ENCODE measurements at regions not wholly inside any gene's neighbourhood (a gene's known extent, or its start where the extent isn't known, plus 50 kb on each side); places are given as distances from the start of the nearest gene placed in this dataset.

DNA sequence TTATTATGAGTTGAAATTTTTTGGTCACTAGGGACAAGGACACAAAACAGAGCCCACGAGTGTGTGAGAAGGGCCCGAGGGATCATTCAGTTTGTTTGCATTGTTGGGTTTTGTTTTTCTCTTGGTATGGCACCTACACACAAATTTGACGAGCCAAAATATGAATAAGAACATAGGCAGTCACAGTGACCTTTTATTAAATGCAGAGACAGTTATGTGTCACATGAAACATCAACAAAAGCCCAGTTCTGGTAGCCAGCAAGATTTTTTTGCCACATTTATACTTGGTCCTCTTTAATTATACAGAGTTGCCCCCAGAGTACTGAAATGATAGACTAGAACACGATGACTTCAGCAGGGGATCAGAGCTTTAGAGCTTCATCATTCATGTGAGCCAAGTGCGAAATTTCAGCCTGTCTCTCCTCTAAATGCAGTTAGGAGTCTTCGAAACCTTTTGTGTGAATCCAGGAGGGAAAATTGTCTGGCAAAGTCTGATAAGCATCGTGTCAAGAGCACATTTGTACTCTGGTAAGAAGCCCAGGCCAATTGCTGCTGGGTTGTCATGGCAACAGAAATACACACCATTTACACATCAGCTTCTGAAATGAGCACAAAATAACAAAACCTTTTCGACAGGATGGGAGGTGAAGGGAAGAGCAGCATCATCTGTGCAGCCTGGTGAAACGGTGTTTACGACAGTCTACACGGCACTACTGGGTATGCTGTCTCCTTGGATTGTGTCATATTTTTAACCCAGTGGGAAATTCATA is 79.2 kb upstream of the RIPOR2 start:
- 50% methylated on average over 11 of the region's 11 CpGs for WGBS
- Histone ChIP-seq H3K27me3 (replicated peaks; ENCODE audit: insufficient read depth) (no peaks in the 10 kb centered on the region), H3K36me3 (no peaks in the 10 kb centered on the region), H3K4me1 (replicated peaks) (no peaks in the 10 kb centered on the region), H3K27ac (no peak overlapping the region), H3K9me3 (no peaks in the 10 kb centered on the region), H3K4me3 (no peak overlapping the region)
- TF ChIP-seq POLR2A (IDR thresholded peaks at IDR 0.05) (no peak), POLR2AphosphoS5 (IDR thresholded peaks at IDR 0.05) (no peak)
- TF ChIP-seq, protein P1, sequence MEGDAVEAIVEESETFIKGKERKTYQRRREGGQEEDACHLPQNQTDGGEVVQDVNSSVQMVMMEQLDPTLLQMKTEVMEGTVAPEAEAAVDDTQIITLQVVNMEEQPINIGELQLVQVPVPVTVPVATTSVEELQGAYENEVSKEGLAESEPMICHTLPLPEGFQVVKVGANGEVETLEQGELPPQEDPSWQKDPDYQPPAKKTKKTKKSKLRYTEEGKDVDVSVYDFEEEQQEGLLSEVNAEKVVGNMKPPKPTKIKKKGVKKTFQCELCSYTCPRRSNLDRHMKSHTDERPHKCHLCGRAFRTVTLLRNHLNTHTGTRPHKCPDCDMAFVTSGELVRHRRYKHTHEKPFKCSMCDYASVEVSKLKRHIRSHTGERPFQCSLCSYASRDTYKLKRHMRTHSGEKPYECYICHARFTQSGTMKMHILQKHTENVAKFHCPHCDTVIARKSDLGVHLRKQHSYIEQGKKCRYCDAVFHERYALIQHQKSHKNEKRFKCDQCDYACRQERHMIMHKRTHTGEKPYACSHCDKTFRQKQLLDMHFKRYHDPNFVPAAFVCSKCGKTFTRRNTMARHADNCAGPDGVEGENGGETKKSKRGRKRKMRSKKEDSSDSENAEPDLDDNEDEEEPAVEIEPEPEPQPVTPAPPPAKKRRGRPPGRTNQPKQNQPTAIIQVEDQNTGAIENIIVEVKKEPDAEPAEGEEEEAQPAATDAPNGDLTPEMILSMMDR (IDR thresholded peaks at IDR 0.05): no peak
- intact Hi-C loops (cut with DNase I): no loop called here
- DNase-seq (ENCODE audit: low spot score): no peak

DNA sequence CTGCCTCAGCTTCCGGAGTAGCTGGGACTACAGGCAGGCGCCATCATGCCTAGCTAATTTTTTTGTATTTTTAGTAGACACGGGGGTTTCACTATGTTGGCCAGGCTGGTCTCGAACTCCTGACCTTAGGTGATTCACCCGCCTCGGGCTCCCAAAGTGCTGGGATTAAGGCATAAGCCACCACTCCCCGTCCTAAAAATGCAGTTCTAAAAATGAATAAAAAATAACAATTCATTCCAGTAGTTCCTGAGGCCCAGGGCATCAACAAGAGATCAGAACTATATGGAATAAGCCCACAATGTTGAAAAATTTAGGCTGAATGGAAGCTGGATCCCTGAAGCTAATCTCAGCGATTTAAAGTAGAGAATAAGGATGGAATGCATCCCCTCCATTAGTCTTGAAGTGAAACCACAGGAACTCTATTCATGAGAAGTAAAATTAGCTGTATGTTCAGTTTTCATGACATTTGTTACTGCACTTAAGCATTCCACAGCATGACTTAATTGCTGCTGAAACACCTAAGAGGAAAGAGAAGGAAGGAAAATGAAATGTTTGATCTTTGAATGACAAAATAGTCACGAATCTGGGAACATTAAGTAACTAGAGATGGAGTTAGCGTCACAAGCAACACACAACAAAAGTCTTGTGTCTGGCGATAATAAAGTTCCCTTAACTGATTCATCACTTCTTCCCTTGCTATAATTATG is 80.4 kb upstream of the RIPOR2 start:
- no peak overlapping the region for H3K27ac ChIP-seq
- intact Hi-C loops (cut with DNase I): no loop called here

DNA sequence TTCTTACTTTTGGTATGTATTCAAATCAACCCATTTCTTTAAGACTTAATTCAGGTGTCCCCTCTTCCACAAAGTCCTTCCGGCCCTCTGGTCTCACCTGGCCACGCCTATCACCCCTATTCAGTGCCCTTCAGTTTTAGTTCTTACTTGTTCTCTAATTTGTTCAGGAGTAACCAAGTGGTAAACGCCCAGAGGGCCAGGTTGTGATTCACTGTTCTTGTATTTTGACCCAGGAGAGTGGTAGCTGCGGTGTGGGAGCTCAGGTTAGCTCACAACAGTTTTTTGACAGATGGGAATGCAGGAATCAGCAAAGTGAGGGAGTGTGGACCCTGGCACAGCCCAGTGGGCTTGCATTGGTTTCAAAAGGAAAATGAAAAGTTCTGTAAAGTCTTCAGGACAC is 81.7 kb upstream of the RIPOR2 start:
- Histone ChIP-seq H3K36me3 (no peaks in the 10 kb centered on the region), H3K4me3 (no peak overlapping the region), H3K27ac (no peak overlapping the region), H3K27me3 (replicated peaks; ENCODE audit: insufficient read depth) (no peaks in the 10 kb centered on the region), H3K4me1 (replicated peaks) (no peaks in the 10 kb centered on the region), H3K9me3 (no peaks in the 10 kb centered on the region)
- TF ChIP-seq POLR2A (IDR thresholded peaks at IDR 0.05) (no peak), POLR2AphosphoS5 (IDR thresholded peaks at IDR 0.05) (no peak)
- TF ChIP-seq, protein P1 (IDR thresholded peaks at IDR 0.05): no peak
- intact Hi-C loops (cut with DNase I): no loop called here
- no peak for DNase-seq (ENCODE audit: low spot score)
- 76% methylated on average over 4 of the region's 4 CpGs for WGBS

More for the DNA sequence above, 80.4 kb upstream of the RIPOR2 start:
- Histone ChIP-seq H3K4me3 (no peak overlapping the region), H3K36me3 (no peaks in the 10 kb centered on the region), H3K27me3 (replicated peaks; ENCODE audit: insufficient read depth) (no peaks in the 10 kb centered on the region), H3K4me1 (replicated peaks) (no peaks in the 10 kb centered on the region), H3K9me3 (no peaks in the 10 kb centered on the region)
- DNase-seq (ENCODE audit: low spot score): no peak
- no peak for TF ChIP-seq POLR2AphosphoS5 (IDR thresholded peaks at IDR 0.05)
- no peak for TF ChIP-seq POLR2A (IDR thresholded peaks at IDR 0.05)
- TF ChIP-seq, protein P1 (IDR thresholded peaks at IDR 0.05): no peak
- WGBS: 87% methylated on average over 11 of the region's 11 CpGs

DNA sequence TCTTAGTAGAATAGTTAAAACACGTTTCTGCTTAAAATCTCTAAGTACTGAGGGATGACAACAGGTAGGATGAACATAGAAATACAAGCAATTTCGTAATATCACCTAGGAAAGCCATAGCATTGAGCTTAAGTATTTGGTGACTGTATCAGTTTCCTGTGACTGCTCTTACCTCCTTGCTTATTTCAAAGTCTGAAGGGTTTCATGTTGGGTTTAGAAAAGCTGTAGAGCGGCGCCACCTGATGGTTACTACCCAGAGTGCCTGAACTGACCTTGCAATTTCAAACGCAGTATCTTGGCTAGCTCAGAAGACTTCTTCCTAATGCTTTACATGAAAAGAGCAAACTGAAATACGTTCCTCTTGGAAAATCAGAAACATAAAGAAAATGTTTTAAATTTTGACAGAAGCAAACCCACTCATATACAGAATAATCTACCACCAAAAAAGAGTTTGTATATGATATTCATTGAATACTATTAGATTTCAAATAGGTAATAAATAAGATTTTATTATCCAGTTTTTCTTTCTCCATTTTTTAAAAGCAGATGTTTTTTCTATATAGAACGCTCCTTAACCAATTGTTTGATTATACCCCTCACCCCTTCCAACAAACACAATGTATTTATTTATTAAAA is 82.3 kb upstream of the RIPOR2 start:
- Histone ChIP-seq H3K36me3 (no peaks in the 10 kb centered on the region), H3K27ac (no peak overlapping the region), H3K4me3 (no peak overlapping the region), H3K4me1 (replicated peaks) (no peaks in the 10 kb centered on the region), H3K27me3 (replicated peaks; ENCODE audit: insufficient read depth) (no peaks in the 10 kb centered on the region), H3K9me3 (no peaks in the 10 kb centered on the region)
- TF ChIP-seq, protein P1 (IDR thresholded peaks at IDR 0.05): peak in 3 of 4 experiments; percentile 12 to 56 (median 35)
- no peak for TF ChIP-seq POLR2AphosphoS5 (IDR thresholded peaks at IDR 0.05)
- DNase-seq (ENCODE audit: low spot score): peak; percentile 23
- intact Hi-C loops (cut with DNase I): no loop called here
- 74% methylated on average over 7 of the region's 7 CpGs for WGBS
